ENCODE measurements at regions not wholly inside any gene's neighbourhood (a gene's known extent, or its start where the extent isn't known, plus 50 kb on each side); places are given as distances from the start of the nearest gene placed in this dataset.

DNA sequence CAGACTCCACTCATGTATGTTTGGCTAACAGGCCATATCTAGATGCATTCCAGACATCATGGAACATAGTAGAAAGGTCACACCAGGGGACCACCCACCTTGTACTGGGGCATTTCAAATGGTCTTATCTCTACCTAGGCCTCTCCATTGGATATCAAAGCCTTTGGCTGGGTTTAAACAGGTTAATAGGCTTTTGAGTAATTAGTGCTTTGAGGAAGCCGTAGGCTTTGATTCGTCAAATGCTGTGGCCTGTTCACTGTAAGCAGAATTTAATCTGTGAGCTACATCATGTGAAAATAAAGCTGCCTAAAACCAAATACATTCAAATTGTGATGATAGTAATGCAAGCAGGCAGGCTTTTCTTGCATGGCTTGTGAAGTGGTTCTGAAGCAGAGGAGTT lies 129.5 kb downstream of the ST8SIA2 start:
- no peak for ATAC-seq (ENCODE audit: low read depth in 2 of 2)
- peaks cover 0 to 6% (median 2%) of the 10 kb centered on the region in 7 donors for H3K9me3 Mint-ChIP-seq
- no peaks in the 10 kb centered on the region for H3K36me3 Mint-ChIP-seq

DNA sequence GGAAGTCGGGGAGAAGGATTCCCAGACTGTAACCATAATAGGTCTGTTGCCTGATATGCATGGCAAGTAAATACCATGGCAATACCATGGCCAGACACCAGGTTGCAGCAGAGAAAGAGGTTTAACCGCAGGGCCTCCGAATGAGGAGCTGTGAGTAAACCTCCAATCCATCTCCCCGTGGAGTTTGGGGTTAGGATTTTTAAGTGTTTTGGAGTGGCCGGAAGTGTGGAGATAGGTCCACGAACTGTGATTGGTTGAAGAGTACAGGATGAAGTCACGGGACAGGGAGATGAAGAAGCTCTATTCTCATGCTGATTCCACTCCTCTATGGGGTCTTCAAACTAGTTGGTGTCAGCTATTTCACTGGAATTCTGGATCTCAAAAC lies 127.9 kb downstream of the ST8SIA2 start:
- peaks cover 0 to 2% (median 0%) of the 10 kb centered on the region in 7 donors for H3K9me3 Mint-ChIP-seq
- no peak overlapping the region for H3K4me3 Mint-ChIP-seq
- DNase-seq (no peak), ATAC-seq (ENCODE audit: low read depth in 2 of 2) (no peak)
- no peak overlapping the region for H3K27ac Mint-ChIP-seq
- no peaks in the 10 kb centered on the region for H3K27me3 Mint-ChIP-seq
- H3K36me3 Mint-ChIP-seq: no peaks in the 10 kb centered on the region
- H3K4me1 Mint-ChIP-seq: peaks cover 0 to 5% (median 4%) of the 10 kb centered on the region in 3 donors

More for the DNA sequence above, 129.5 kb downstream of the ST8SIA2 start:
- H3K27ac Mint-ChIP-seq: no peak overlapping the region
- no peak overlapping the region for H3K4me3 Mint-ChIP-seq
- H3K4me1 Mint-ChIP-seq: peaks cover 0 to 5% (median 4%) of the 10 kb centered on the region in 3 donors
- H3K27me3 Mint-ChIP-seq: peaks cover 0 to 9% (median 8%) of the 10 kb centered on the region in 3 donors
- DNase-seq: no peak

DNA sequence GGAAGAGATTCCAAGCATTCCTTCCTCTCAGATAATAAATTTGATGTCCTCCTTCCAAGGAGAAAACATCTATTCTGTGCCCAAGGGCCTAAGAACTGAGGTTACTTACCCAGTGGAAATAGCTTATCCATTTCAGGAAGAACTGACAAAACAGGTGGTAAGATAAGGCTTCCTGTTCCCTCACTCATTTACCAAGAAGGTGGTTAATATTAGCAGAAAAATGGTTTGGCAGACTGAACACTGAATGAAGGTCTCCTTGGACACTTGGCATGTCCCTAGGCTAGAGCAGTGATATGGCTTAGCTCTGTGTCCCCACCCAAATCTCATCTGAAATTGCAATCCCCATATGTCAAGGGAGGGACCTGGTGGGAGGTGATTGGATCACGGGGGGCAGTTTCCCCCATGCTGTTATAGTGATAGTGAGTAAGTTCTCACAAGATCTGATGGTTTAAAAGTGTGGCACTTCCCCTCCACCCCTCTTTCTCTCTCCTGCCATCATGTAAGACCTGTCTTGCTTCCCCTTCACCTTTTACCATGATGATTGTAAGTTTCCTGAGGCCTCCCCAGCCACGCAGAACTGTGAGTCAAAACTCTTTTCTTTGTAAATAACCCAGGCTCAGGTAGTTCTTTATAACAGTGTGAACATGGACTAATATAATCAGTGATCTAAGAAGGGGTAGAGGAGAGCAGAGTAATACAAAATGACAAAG lies 127.4 kb downstream of the ST8SIA2 start:
- Mint-ChIP-seq H3K4me3 (no peak overlapping the region), H3K9me3 (peaks cover 0 to 2% (median 0%) of the 10 kb centered on the region in 7 donors), H3K27me3 (no peaks in the 10 kb centered on the region), H3K4me1 (peaks cover 0 to 5% (median 4%) of the 10 kb centered on the region in 3 donors), H3K27ac (no peak overlapping the region), H3K36me3 (no peaks in the 10 kb centered on the region)
- ATAC-seq (ENCODE audit: low read depth in 2 of 2): no peak
- DNase-seq: no peak

DNA sequence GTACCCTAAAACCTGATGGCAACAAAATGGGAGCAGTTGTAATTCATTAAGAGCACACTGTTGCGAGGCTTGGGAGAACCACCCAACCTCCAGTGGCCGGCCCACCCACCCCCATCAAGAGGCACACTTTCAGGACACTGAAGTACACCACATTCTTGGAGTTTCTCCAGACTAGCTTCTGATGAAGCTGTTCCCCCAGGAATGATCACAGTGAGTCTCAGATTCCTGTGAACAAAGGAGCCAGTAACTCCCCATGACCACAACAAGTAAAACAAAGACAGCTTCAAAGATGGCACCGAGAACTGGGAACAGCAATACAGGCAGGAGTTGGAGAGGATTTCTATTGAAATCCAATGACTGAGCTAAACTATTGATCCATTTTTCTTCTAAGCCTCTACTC lies 126.0 kb downstream of the ST8SIA2 start:
- H3K4me3 Mint-ChIP-seq: no peak overlapping the region
- peaks cover 0 to 5% (median 4%) of the 10 kb centered on the region in 3 donors for H3K4me1 Mint-ChIP-seq
- peaks cover 0 to 8% (median 7%) of the 10 kb centered on the region in 3 donors for H3K27me3 Mint-ChIP-seq
- no peak overlapping the region for H3K27ac Mint-ChIP-seq
- ATAC-seq (ENCODE audit: low read depth in 2 of 2) (no peak), DNase-seq (no peak)
- H3K9me3 Mint-ChIP-seq: no peaks in the 10 kb centered on the region
- H3K36me3 Mint-ChIP-seq: no peaks in the 10 kb centered on the region
